HL-60 (cell line): ENCODE measurements at regions not wholly inside any gene's neighbourhood (a gene's known extent, or its start where the extent isn't known, plus 50 kb on each side); places are given as distances from the start of the nearest gene placed in this dataset.

Experiments used
- GABPA ChIP-seq: IDR thresholded peaks from 2 replicates; pipeline ENCODE4 v1.6.1; 2012; ENCODE audit warnings: low read depth
- POLR2AphosphoS5 ChIP-seq: IDR thresholded peaks from 2 replicates; pipeline ENCODE4 v1.6.1; 2012; ENCODE audit warnings: low read depth
- SPI1 ChIP-seq: IDR thresholded peaks from 2 replicates; pipeline ENCODE4 v1.6.1; 2012; ENCODE audit warnings: low read depth, mild to moderate bottlenecking, borderline replicate concordance
- TF ChIP-seq, protein P1 (sequence below): IDR thresholded peaks from one replicate; pipeline ENCODE4 v1.5.1; 2011; ENCODE audit warnings: low read length, control low read depth, inconsistent platforms; ENCODE audit not compliant: insufficient read depth
- TF ChIP-seq, protein P2 (sequence below): IDR thresholded peaks from 2 replicates; pipeline ENCODE4 v1.6.1; 2012; ENCODE audit warnings: low read depth; ENCODE audit not compliant: insufficient replicate concordance

- TF ChIP-seq, protein P1, sequence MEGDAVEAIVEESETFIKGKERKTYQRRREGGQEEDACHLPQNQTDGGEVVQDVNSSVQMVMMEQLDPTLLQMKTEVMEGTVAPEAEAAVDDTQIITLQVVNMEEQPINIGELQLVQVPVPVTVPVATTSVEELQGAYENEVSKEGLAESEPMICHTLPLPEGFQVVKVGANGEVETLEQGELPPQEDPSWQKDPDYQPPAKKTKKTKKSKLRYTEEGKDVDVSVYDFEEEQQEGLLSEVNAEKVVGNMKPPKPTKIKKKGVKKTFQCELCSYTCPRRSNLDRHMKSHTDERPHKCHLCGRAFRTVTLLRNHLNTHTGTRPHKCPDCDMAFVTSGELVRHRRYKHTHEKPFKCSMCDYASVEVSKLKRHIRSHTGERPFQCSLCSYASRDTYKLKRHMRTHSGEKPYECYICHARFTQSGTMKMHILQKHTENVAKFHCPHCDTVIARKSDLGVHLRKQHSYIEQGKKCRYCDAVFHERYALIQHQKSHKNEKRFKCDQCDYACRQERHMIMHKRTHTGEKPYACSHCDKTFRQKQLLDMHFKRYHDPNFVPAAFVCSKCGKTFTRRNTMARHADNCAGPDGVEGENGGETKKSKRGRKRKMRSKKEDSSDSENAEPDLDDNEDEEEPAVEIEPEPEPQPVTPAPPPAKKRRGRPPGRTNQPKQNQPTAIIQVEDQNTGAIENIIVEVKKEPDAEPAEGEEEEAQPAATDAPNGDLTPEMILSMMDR: no peak
- TF ChIP-seq GABPA (no peak), POLR2AphosphoS5 (no peak), SPI1 (no peak)
- TF ChIP-seq, protein P2, sequence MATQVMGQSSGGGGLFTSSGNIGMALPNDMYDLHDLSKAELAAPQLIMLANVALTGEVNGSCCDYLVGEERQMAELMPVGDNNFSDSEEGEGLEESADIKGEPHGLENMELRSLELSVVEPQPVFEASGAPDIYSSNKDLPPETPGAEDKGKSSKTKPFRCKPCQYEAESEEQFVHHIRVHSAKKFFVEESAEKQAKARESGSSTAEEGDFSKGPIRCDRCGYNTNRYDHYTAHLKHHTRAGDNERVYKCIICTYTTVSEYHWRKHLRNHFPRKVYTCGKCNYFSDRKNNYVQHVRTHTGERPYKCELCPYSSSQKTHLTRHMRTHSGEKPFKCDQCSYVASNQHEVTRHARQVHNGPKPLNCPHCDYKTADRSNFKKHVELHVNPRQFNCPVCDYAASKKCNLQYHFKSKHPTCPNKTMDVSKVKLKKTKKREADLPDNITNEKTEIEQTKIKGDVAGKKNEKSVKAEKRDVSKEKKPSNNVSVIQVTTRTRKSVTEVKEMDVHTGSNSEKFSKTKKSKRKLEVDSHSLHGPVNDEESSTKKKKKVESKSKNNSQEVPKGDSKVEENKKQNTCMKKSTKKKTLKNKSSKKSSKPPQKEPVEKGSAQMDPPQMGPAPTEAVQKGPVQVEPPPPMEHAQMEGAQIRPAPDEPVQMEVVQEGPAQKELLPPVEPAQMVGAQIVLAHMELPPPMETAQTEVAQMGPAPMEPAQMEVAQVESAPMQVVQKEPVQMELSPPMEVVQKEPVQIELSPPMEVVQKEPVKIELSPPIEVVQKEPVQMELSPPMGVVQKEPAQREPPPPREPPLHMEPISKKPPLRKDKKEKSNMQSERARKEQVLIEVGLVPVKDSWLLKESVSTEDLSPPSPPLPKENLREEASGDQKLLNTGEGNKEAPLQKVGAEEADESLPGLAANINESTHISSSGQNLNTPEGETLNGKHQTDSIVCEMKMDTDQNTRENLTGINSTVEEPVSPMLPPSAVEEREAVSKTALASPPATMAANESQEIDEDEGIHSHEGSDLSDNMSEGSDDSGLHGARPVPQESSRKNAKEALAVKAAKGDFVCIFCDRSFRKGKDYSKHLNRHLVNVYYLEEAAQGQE: no peak
Measured at GRCh38 chr3:117743993-117744392, 1034.4 kb downstream of the TUSC7 start.
